K562 (cell line): ENCODE measurements at regions not wholly inside any gene's neighbourhood (a gene's known extent, or its start where the extent isn't known, plus 50 kb on each side); places are given as distances from the start of the nearest gene placed in this dataset.

Experiments used
- ATAC-seq: fragments of 200-7000 bp; cut with Tn5 transposase; 3 replicates; pipeline ENCODE4 v1.9.1; 2020; ENCODE audit warnings: moderate library complexity
- BruUV-seq: library from RNA; stranded (reverse); fragments of 400-500 nt; replicated peaks from 2 replicates; lab custom pipeline; 2021; lab: Mats Ljungman, UMichigan
- CTCF ChIA-PET: fragments of 300-600 bp; formaldehyde crosslinking; extraction: SDS; loops from one replicate; lab custom pipeline; 2021; ENCODE audit warnings: low intra/inter-chr PET ratio; lab: Yijun Ruan, JAX
- POLR2A ChIA-PET: fragments of 300-600, 350-650 bp; sonication (Branson Sonifier 250); formaldehyde crosslinking; extraction: SDS; loops from one replicate; lab custom pipeline; 2021; ENCODE audit warnings: antibody characterized with exemption, inconsistent platforms; lab: Yijun Ruan, JAX
- DNase-seq, 4 experiments: peaks; one replicate each; pipeline versions ENCODE4 v3.0.0 to v3.0.0-alpha.2; 2011 to 2018; ENCODE audit warnings: low spot score in 3 of 4, mixed read lengths in 3 of 4; ENCODE audit errors: extremely low read depth in 1 of 4
- FAIRE-seq: peaks from 2 replicates; lab custom pipeline; 2011; peaks lifted over from hg19 to GRCh38; lab: Jason Lieb, UNC
- H2AFZ ChIP-seq: 2 replicates; pipeline ENCODE4 v1.6.0; 2011; ENCODE audit warnings: low read depth, low read length, control low read depth, inconsistent platforms
- H3K27ac ChIP-seq: fragments of 200-600 bp; 3 replicates; pipeline ENCODE4 v1.8.0; 2011; ENCODE audit warnings: low read depth, mild to moderate bottlenecking, control low read depth, inconsistent platforms, low read length, moderate library complexity, mixed read lengths; ENCODE audit errors: extremely low read depth
- H3K27me3 ChIP-seq, 2 experiments: fragments of 300-600 bp in 1 of 2; 2 replicates in 1 of 2; 3 replicates in 1 of 2; pipeline versions ENCODE4 v1.6.0 to v1.8.0; 2011; ENCODE audit warnings: inconsistent platforms in 2 of 2, low read length in 2 of 2, mild to moderate bottlenecking in 1 of 2, mixed read lengths in 1 of 2, moderate library complexity in 1 of 2; ENCODE audit not compliant: control insufficient read depth in 2 of 2, insufficient read depth in 2 of 2
- H3K36me3 ChIP-seq: fragments of 300-600 bp; 3 replicates; pipeline ENCODE4 v1.8.0; 2011; ENCODE audit warnings: mild to moderate bottlenecking, low read length, inconsistent platforms; ENCODE audit not compliant: control insufficient read depth, insufficient read depth
- H3K4me1 ChIP-seq, 2 experiments: fragments of 200-600 bp in 1 of 2; replicated peaks in 1 of 2; 2 replicates in 1 of 2; 3 replicates in 1 of 2; pipeline versions ENCODE4 v1.5.1 to v1.8.0; 2011; ENCODE audit warnings: inconsistent platforms in 2 of 2, low read length in 2 of 2, mild to moderate bottlenecking in 1 of 2, mixed read lengths in 1 of 2, moderate library complexity in 1 of 2; ENCODE audit not compliant: control insufficient read depth in 2 of 2, insufficient read depth in 2 of 2
- H3K4me2 ChIP-seq: 2 replicates; pipeline ENCODE4 v1.6.1; 2011; ENCODE audit warnings: low read length, control low read depth, inconsistent platforms, mixed read lengths; ENCODE audit not compliant: insufficient read depth
- H3K4me3 ChIP-seq: fragments of 200-600 bp; sonication (generic), shearing (Covaris generic); 2 replicates; pipeline ENCODE4 v1.5.1; 2016; ENCODE audit warnings: control low read depth, inconsistent platforms
- H3K79me2 ChIP-seq: fragments of 200-600 bp; 3 replicates; pipeline ENCODE4 v1.8.0; 2011; ENCODE audit warnings: low read length, inconsistent platforms; ENCODE audit not compliant: control insufficient read depth, insufficient read depth
- H3K9ac ChIP-seq, 2 experiments: 2 replicates each; pipeline versions ENCODE4 v1.6.0 to v1.6.1; 2011; ENCODE audit warnings: low read depth in 2 of 2, low read length in 2 of 2, control low read depth in 1 of 2, inconsistent platforms in 1 of 2, mild to moderate bottlenecking in 1 of 2, mixed read lengths in 1 of 2; ENCODE audit not compliant: insufficient read depth in 1 of 2
- H3K9me1 ChIP-seq: one replicate; pipeline ENCODE4 v1.6.0; 2011; ENCODE audit warnings: inconsistent platforms, mild to moderate bottlenecking, low read length, moderate library complexity; ENCODE audit not compliant: control insufficient read depth, insufficient read depth
- H3K9me3 ChIP-seq: replicated peaks from 2 replicates; pipeline ENCODE4 v1.5.1; 2011; ENCODE audit warnings: low read depth, low read length, inconsistent platforms; ENCODE audit not compliant: control insufficient read depth, insufficient read depth
- H4K20me1 ChIP-seq: replicated peaks from 2 replicates; pipeline ENCODE4 v1.6.1; 2011; ENCODE audit warnings: low read length, inconsistent platforms, mixed read lengths; ENCODE audit not compliant: control insufficient read depth, insufficient read depth
- CHD1 ChIP-seq: fragments of 200-600 bp; sonication (generic); IDR thresholded peaks from one replicate; pipeline ENCODE4 v1.6.1; 2012; ENCODE audit warnings: mild to moderate bottlenecking, moderate library complexity, low read length, inconsistent platforms
- NCOA2 ChIP-seq, 2 experiments: fragments of 450-650 bp; IDR thresholded peaks; 2 replicates each; pipeline ENCODE4 v1.6.1; 2018; ENCODE audit warnings: mild to moderate bottlenecking in 2 of 2, moderate library complexity in 1 of 2; ENCODE audit not compliant: partially characterized antibody in 2 of 2
- NFIC ChIP-seq: fragments of 450-650 bp; IDR thresholded peaks from 2 replicates; pipeline ENCODE4 v1.6.1; 2017; ENCODE audit warnings: mild to moderate bottlenecking, inconsistent platforms
- SAFB ChIP-seq: fragments of 200-400 bp; formaldehyde crosslinking; IDR thresholded peaks from 2 replicates; pipeline ENCODE4 v1.6.1; 2017; ENCODE audit warnings: low read depth, low read length, borderline replicate concordance
- ZBED1 ChIP-seq: IDR thresholded peaks from 2 replicates; pipeline ENCODE4 v1.6.1; 2014
- ZNF143 ChIP-seq: sonication (generic); formaldehyde crosslinking; IDR thresholded peaks from 2 replicates; pipeline ENCODE4 v1.9.0; 2022; ENCODE audit warnings: mild to moderate bottlenecking, missing genetic modification reagents
- WGBS: fragments of 100-300 bp; shearing (Covaris generic); methylation state at CpG from one replicate; pipeline ENCODE4 v1.1.6; 2016; ENCODE audit warnings: low coverage, mixed read lengths; ENCODE audit not compliant: insufficient coverage; ENCODE audit errors: missing lambda C conversion rate; 5-methylcytosine and 5-hydroxymethylcytosine counted together
- in situ Hi-C: fragments of 300-500 bp; cut with MboI; formaldehyde crosslinking; loops from 4 replicates; pipeline ENCODE4 v1.15.0; 2018; ENCODE audit warnings: inconsistent platforms, mixed read lengths
- intact Hi-C: fragments of 100-400 bp; cut with micrococcal nuclease; formaldehyde crosslinking; loops from 2 replicates; pipeline ENCODE4 v1.14.2; 2022

GRCh38 chr10:78912361-78913218, 156.2 kb upstream of the ZMIZ1 start (continued):
- TF ChIP-seq CHD1: no peak
- no peak for TF ChIP-seq NCOA2 (IDR thresholded peaks at IDR 0.05; ENCODE audit: partially characterized antibody in 2 of 2)

DNA sequence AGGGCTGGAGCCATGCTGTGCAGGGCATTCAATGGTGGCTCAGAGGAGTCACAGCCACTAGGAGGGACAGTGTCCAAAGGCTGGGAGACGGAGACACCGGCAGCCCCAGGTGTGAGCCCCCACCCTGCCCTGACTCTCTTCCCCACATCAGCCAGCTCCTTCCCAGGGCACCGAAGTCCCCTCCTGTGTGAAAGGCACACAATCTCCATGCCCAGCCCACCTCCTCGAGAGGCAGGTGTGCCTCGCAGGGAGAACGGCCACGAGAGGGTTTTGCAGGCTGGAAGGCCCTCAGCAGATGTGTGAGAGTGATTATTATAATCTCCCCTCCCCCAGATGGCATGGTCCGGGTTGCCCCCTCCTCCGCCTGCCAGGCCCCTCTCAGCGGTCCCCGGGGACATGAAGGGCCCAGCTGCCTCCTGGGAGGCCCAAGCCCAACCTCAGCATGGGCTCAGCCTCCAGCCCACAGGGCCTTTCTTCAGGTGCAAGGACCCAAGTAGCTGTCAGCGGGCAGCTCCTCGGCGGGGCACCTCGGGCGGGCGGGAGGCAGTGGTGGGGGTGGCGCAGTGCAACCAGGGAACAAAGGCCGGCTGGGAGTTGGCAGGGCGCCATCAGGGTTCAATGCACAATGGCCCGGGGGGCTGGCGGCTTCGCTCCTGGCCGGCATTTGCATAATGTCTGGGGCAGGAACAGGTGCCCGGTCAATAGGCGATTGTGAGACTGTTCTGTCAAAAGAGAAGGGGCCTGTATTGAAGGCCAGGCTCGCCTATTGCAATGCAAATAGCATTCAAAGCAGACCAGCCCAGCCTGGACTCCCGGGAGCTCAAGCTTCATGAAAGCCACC, 155.3 kb upstream of the ZMIZ1 start:
- peaks cover 0 to 9% of the 10 kb centered on the region in 2 experiments; a peak in 1 of 5 replicates for H3K4me1 ChIP-seq
- no peak overlapping the region for H3K9ac ChIP-seq
- in situ Hi-C loops: no loop called here
- H3K4me2 ChIP-seq: no peak overlapping the region
- no peak overlapping the region for H2AFZ ChIP-seq
- ChIA-PET POLR2A (interaction anchor here (0.7 to 1.6 kb wide), 5 partner anchors 8 to 611 kb away, joined by 3 to 4 read pairs (median 4); no protein-coding TSS in a partner anchor), CTCF (no interaction called here)
- H3K36me3 ChIP-seq: no peaks in the 10 kb centered on the region
- no peak for DNase-seq
- H3K4me3 ChIP-seq: no peak overlapping the region
- no peaks in the 10 kb centered on the region for H3K9me1 ChIP-seq
- H3K27me3 ChIP-seq: peaks cover 45 to 76% of the 10 kb centered on the region in 2 experiments
- H3K27ac ChIP-seq: no peak overlapping the region
- H3K79me2 ChIP-seq: no peaks in the 10 kb centered on the region
- FAIRE-seq: no peak
- no peak for TF ChIP-seq ZNF143 (CRISPR knock-in tag)
- TF ChIP-seq NFIC: peak; percentile 48
- TF ChIP-seq SAFB: no peak
- no peak for TF ChIP-seq ZBED1
- WGBS: 6% methylated on average over 27 of the region's 28 CpGs
- no peak for ATAC-seq
- peaks cover 22% of the 10 kb centered on the region for H4K20me1 ChIP-seq
- BruUV-seq: no TSS peak
- intact Hi-C loops: no loop called here
- no peaks in the 10 kb centered on the region for H3K9me3 ChIP-seq
